Coronary artery (tissue), 2 donors: ENCODE measurements at regions not wholly inside any gene's neighbourhood (a gene's known extent, or its start where the extent isn't known, plus 50 kb on each side); places are given as distances from the start of the nearest gene placed in this dataset.

Experiments
- DNase-seq: peaks from one replicate; pipeline ENCODE4 v3.0.0-alpha.2; 2017; ENCODE audit warnings: low spot score
- H3K27ac ChIP-seq, 2 donors: fragments of 200-600 bp; sonication (generic); one replicate each; pipeline ENCODE4 v1.5.1; 2016 to 2019
- H3K4me3 ChIP-seq: fragments of 200-600 bp; sonication (generic); 2 replicates; pipeline ENCODE4 v1.5.1; 2016; ENCODE audit warnings: mild to moderate bottlenecking, moderate library complexity
- CTCF ChIP-seq: fragments of 200-600 bp; sonication (generic); IDR thresholded peaks from one replicate; pipeline ENCODE4 v1.5.1; 2019; ENCODE audit warnings: antibody characterized with exemption

GRCh38 chr17:33494151-33494550 lies 201.1 kb upstream of the ASIC2 start:
- Histone ChIP-seq H3K27ac (no peak overlapping the region), H3K4me3 (no peak overlapping the region)
- no peak for DNase-seq
- no peak for TF ChIP-seq CTCF

- no peak overlapping the region for H3K4me3 ChIP-seq
- no peak for DNase-seq
- no peak overlapping the region for H3K27ac ChIP-seq
- TF ChIP-seq CTCF, result no peak
Observed at GRCh38 chr17:33497623-33498022, 204.5 kb upstream of the ASIC2 start.

- no peak for DNase-seq
- Histone ChIP-seq H3K4me3 (no peak overlapping the region), H3K27ac (no peak overlapping the region)
- TF ChIP-seq CTCF, result no peak
Observed at GRCh38 chr17:33498069-33498468, 205.0 kb upstream of the ASIC2 start.

- TF ChIP-seq CTCF, result no peak
- H3K4me3 ChIP-seq, result no peak overlapping the region
- DNase-seq, result no peak
- H3K27ac ChIP-seq, result no peak overlapping the region
Observed at GRCh38 chr17:33499040-33499439, 205.9 kb upstream of the ASIC2 start.

- no peak for DNase-seq
- no peak for TF ChIP-seq CTCF
- H3K27ac ChIP-seq, result no peak overlapping the region
Observed at GRCh38 chr17:33500151-33500550, 207.1 kb upstream of the ASIC2 start.

GRCh38 chr17:33501185-33501584 lies 208.1 kb upstream of the ASIC2 start:
- DNase-seq, result no peak
- no peak for TF ChIP-seq CTCF
- H3K27ac ChIP-seq, result no peak overlapping the region

More at GRCh38 chr17:33500151-33500550, 207.1 kb upstream of the ASIC2 start:
- no peak overlapping the region for H3K4me3 ChIP-seq

GRCh38 chr17:33504571-33504970 lies 211.5 kb upstream of the ASIC2 start:
- DNase-seq, result no peak
- no peak overlapping the region for H3K4me3 ChIP-seq
- TF ChIP-seq CTCF, result no peak
- no peak overlapping the region for H3K27ac ChIP-seq

More at GRCh38 chr17:33501185-33501584, 208.1 kb upstream of the ASIC2 start:
- no peak overlapping the region for H3K4me3 ChIP-seq
